ENCODE measurements at regions not wholly inside any gene's neighbourhood (a gene's known extent, or its start where the extent isn't known, plus 50 kb on each side); places are given as distances from the start of the nearest gene placed in this dataset.

- Histone ChIP-seq H2AFZ (ENCODE audit: low read length) (no peak overlapping the region), H3K4me1 (ENCODE audit: insufficient read depth, low read length, severe bottlenecking) (no peaks in the 10 kb centered on the region), H3K4me2 (ENCODE audit: low read length) (no peak overlapping the region), H3K79me2 (ENCODE audit: insufficient read depth, low read length) (no peaks in the 10 kb centered on the region), H3K9me2 (ENCODE audit: low read depth, low read length) (no peaks in the 10 kb centered on the region), H3K9ac (ENCODE audit: low read length) (no peak overlapping the region), H3K27ac (ENCODE audit: low read depth, low read length, poor library complexity, severe bottlenecking) (no peak overlapping the region), H3K9me3 (ENCODE audit: low read length) (no peaks in the 10 kb centered on the region), H3K27me3 (ENCODE audit: insufficient read depth, low read length) (peaks cover 3% of the 10 kb centered on the region; the same call in 1 of the 2 replicates), H3K4me3 (ENCODE audit: low read depth, low read length, poor library complexity, severe bottlenecking) (no peak overlapping the region), H4K20me1 (ENCODE audit: insufficient read depth, low read length) (no peaks in the 10 kb centered on the region), H3F3A (ENCODE audit: insufficient read depth, low read length) (no peaks in the 10 kb centered on the region), H3K36me3 (ENCODE audit: insufficient read depth, low read length) (no peaks in the 10 kb centered on the region)
- TF ChIP-seq CTCF (IDR thresholded peaks at IDR 0.05; ENCODE audit: low read length) (no peak), EZH2 (IDR thresholded peaks at IDR 0.05; ENCODE audit: borderline replicate concordance, low read length) (no peak)
Measured at GRCh38 chr10:128687927-128688549, 561.8 kb upstream of the MKI67 start.

GRCh38 chr10:128689667-128690066 lies 563.4 kb upstream of the MKI67 start:
- Histone ChIP-seq H3K9me3 (ENCODE audit: low read length) (no peaks in the 10 kb centered on the region), H3K4me1 (ENCODE audit: insufficient read depth, low read length, severe bottlenecking) (no peaks in the 10 kb centered on the region), H2AFZ (ENCODE audit: low read length) (no peak overlapping the region), H3K27me3 (ENCODE audit: insufficient read depth, low read length) (peaks cover 3% of the 10 kb centered on the region; the same call in 1 of the 2 replicates), H3K9ac (ENCODE audit: low read length) (no peak overlapping the region), H3K4me2 (ENCODE audit: low read length) (no peak overlapping the region), H3K36me3 (ENCODE audit: insufficient read depth, low read length) (no peaks in the 10 kb centered on the region), H3K27ac (ENCODE audit: low read depth, low read length, poor library complexity, severe bottlenecking) (no peak overlapping the region), H3K9me2 (ENCODE audit: low read depth, low read length) (no peaks in the 10 kb centered on the region), H3F3A (ENCODE audit: insufficient read depth, low read length) (no peaks in the 10 kb centered on the region), H3K4me3 (ENCODE audit: low read depth, low read length, poor library complexity, severe bottlenecking) (no peak overlapping the region), H3K79me2 (ENCODE audit: insufficient read depth, low read length) (no peaks in the 10 kb centered on the region), H4K20me1 (ENCODE audit: insufficient read depth, low read length) (no peaks in the 10 kb centered on the region)
- TF ChIP-seq CTCF (IDR thresholded peaks at IDR 0.05; ENCODE audit: low read length) = no peak
- TF ChIP-seq EZH2 (IDR thresholded peaks at IDR 0.05; ENCODE audit: borderline replicate concordance, low read length) = no peak

- Histone ChIP-seq H2AFZ (ENCODE audit: low read length) (no peak overlapping the region), H3K27me3 (ENCODE audit: insufficient read depth, low read length) (0 out of 2 replicates have a peak, but pooled peaks cover 3% of the 10 kb centered on the region), H3K79me2 (ENCODE audit: insufficient read depth, low read length) (no peaks in the 10 kb centered on the region), H3K27ac (ENCODE audit: low read depth, low read length, poor library complexity, severe bottlenecking) (no peak overlapping the region), H3K36me3 (ENCODE audit: insufficient read depth, low read length) (no peaks in the 10 kb centered on the region), H3F3A (ENCODE audit: insufficient read depth, low read length) (no peaks in the 10 kb centered on the region), H4K20me1 (ENCODE audit: insufficient read depth, low read length) (no peaks in the 10 kb centered on the region), H3K4me2 (ENCODE audit: low read length) (no peak overlapping the region), H3K9ac (ENCODE audit: low read length) (no peak overlapping the region), H3K9me3 (ENCODE audit: low read length) (no peaks in the 10 kb centered on the region), H3K4me3 (ENCODE audit: low read depth, low read length, poor library complexity, severe bottlenecking) (no peak overlapping the region), H3K4me1 (ENCODE audit: insufficient read depth, low read length, severe bottlenecking) (no peaks in the 10 kb centered on the region), H3K9me2 (ENCODE audit: low read depth, low read length) (no peaks in the 10 kb centered on the region)
- no peak for TF ChIP-seq EZH2 (IDR thresholded peaks at IDR 0.05; ENCODE audit: borderline replicate concordance, low read length)
- TF ChIP-seq CTCF (IDR thresholded peaks at IDR 0.05; ENCODE audit: low read length) = no peak
Measured at GRCh38 chr10:128693493-128694131, 567.4 kb upstream of the MKI67 start.
